Keratinocyte (primary cell): ENCODE measurements at regions not wholly inside any gene's neighbourhood (a gene's known extent, or its start where the extent isn't known, plus 50 kb on each side); places are given as distances from the start of the nearest gene placed in this dataset.
"Not testable (repeated sequence)": the region's sequence is repeated elsewhere in the genome, so short reads cannot be mapped to it uniquely, and the experiment has no call there.

Source experiments
- DNase-seq: peaks from one replicate; pipeline ENCODE4 v3.0.0-alpha.2; 2011; ENCODE audit warnings: low read depth, missing footprints, low spot score
- FAIRE-seq: peaks from 2 replicates; lab custom pipeline; 2011; peaks lifted over from hg19 to GRCh38; lab: Jason Lieb, UNC
- H2AFZ ChIP-seq: 2 replicates; pipeline ENCODE4 v1.6.0; 2012; ENCODE audit warnings: low read length, control low read depth, inconsistent platforms; ENCODE audit not compliant: control insufficient read depth
- H3K27ac ChIP-seq: 2 replicates; pipeline ENCODE4 v1.5.1; 2011; ENCODE audit warnings: low read length; ENCODE audit not compliant: control insufficient read depth, insufficient read depth
- H3K27me3 ChIP-seq: 3 replicates; pipeline ENCODE4 v1.6.0; 2011; ENCODE audit warnings: low read length; ENCODE audit not compliant: control insufficient read depth, insufficient read depth; ENCODE audit errors: extremely low read depth
- H3K36me3 ChIP-seq, 2 experiments: 2 replicates in 1 of 2; 3 replicates in 1 of 2; pipeline ENCODE4 v1.5.1; 2011; ENCODE audit warnings: low read length in 2 of 2, mild to moderate bottlenecking in 1 of 2; ENCODE audit not compliant: control insufficient read depth in 2 of 2, insufficient read depth in 2 of 2; ENCODE audit errors: extremely low read depth in 1 of 2
- H3K4me1 ChIP-seq: 3 replicates; pipeline ENCODE4 v1.5.1; 2011; ENCODE audit warnings: low read length; ENCODE audit not compliant: control insufficient read depth, insufficient read depth; ENCODE audit errors: extremely low read depth
- H3K4me2 ChIP-seq: 3 replicates; pipeline ENCODE4 v1.6.0; 2011; ENCODE audit warnings: low read depth, low read length; ENCODE audit not compliant: control insufficient read depth, insufficient read depth; ENCODE audit errors: extremely low read depth
- H3K4me3 ChIP-seq, 3 experiments: fragments of 200-600 bp in 1 of 3; sonication (generic) in 1 of 3; 2 replicates in 2 of 3; 3 replicates in 1 of 3; pipeline ENCODE4 v1.5.1; 2011 to 2016; ENCODE audit warnings: low read length in 3 of 3, mild to moderate bottlenecking in 3 of 3, control low read depth in 2 of 3, inconsistent platforms in 1 of 3, low read depth in 1 of 3, mixed read lengths in 1 of 3, mixed run types in 1 of 3, moderate library complexity in 1 of 3; ENCODE audit not compliant: control insufficient read depth in 2 of 3, insufficient read depth in 2 of 3; ENCODE audit errors: extremely low read depth in 1 of 3
- H3K79me2 ChIP-seq: 2 replicates; pipeline ENCODE4 v1.6.0; 2012; ENCODE audit warnings: low read length; ENCODE audit not compliant: control insufficient read depth, insufficient read depth
- H3K9ac ChIP-seq: 3 replicates; pipeline ENCODE4 v1.6.0; 2011; ENCODE audit warnings: low read length; ENCODE audit not compliant: control insufficient read depth, insufficient read depth; ENCODE audit errors: extremely low read depth
- H3K9me1 ChIP-seq: 3 replicates; pipeline ENCODE4 v1.6.0; 2011; ENCODE audit warnings: low read length; ENCODE audit not compliant: control insufficient read depth, insufficient read depth; ENCODE audit errors: extremely low read depth
- H3K9me3 ChIP-seq: 2 replicates; pipeline ENCODE4 v1.5.1; 2012; ENCODE audit warnings: low read depth, low read length; ENCODE audit not compliant: control insufficient read depth
- H4K20me1 ChIP-seq: 3 replicates; pipeline ENCODE4 v1.6.0; 2011; ENCODE audit warnings: low read length; ENCODE audit not compliant: control insufficient read depth, insufficient read depth; ENCODE audit errors: extremely low read depth
- CTCF ChIP-seq, 3 experiments: IDR thresholded peaks in 1 of 3; conservative IDR thresholded peaks in 1 of 3; optimal IDR thresholded peaks in 1 of 3; 2 replicates in 2 of 3; 3 replicates in 1 of 3; pipeline versions ENCODE3 to v1.5.1; 2011; ENCODE audit warnings: low read length in 3 of 3, mild to moderate bottlenecking in 3 of 3, moderate library complexity in 2 of 3, control low read depth in 1 of 3, inconsistent platforms in 1 of 3; ENCODE audit not compliant: insufficient read depth in 2 of 3; ENCODE audit errors: extremely low read depth in 1 of 3
- EZH2 ChIP-seq: IDR thresholded peaks from one replicate; pipeline ENCODE4 v1.6.1; 2012; ENCODE audit warnings: inconsistent platforms, mild to moderate bottlenecking, low read length, moderate library complexity
- dilution Hi-C: fragments of 300-500 bp; cut with MboI; formaldehyde crosslinking; loops from one replicate; pipeline ENCODE4 v1.7.0; 2020; ENCODE audit warnings: low sequenced_read_pairs; ENCODE audit not compliant: extremely low pct_ligation_motif_present

- H3K9ac ChIP-seq, H2AFZ ChIP-seq, H3K9me3 ChIP-seq, H3K27me3 ChIP-seq, dilution Hi-C loops, H3K79me2 ChIP-seq, DNase-seq, H3K4me3 ChIP-seq, H3K9me1 ChIP-seq, H3K4me1 ChIP-seq, H4K20me1 ChIP-seq, H3K36me3 ChIP-seq, H3K27ac ChIP-seq, FAIRE-seq, H3K4me2 ChIP-seq: not testable (repeated sequence)
Observed at GRCh38 chr6:58097251-58097650, 779.8 kb downstream of the PRIM2 start.

- Histone ChIP-seq H4K20me1 (no peaks in the 10 kb centered on the region), H3K4me2 (no peak overlapping the region), H3K9me3 (no peaks in the 10 kb centered on the region), H3K79me2 (no peaks in the 10 kb centered on the region), H3K36me3 (no peaks in the 10 kb centered on the region), H3K9ac (no peak overlapping the region), H2AFZ (no peak overlapping the region), H3K27ac (no peak overlapping the region), H3K4me1 (no peaks in the 10 kb centered on the region), H3K4me3 (no peak overlapping the region), H3K27me3 (no peaks in the 10 kb centered on the region), H3K9me1 (no peaks in the 10 kb centered on the region)
- FAIRE-seq = no peak
- TF ChIP-seq EZH2 = no peak
- TF ChIP-seq CTCF (optimal IDR thresholded peaks at IDR 0.05 in 1 of 3, IDR thresholded peaks at IDR 0.05 in 1 of 3, conservative IDR thresholded peaks at IDR 0.05 in 1 of 3; ENCODE audit: extremely low read depth in 1 of 3, insufficient read depth in 2 of 3, low read length in 3 of 3) = no peak
- DNase-seq = no peak
- dilution Hi-C loops = no loop called here
Observed at GRCh38 chr6:58113960-58114359, 796.5 kb downstream of the PRIM2 start.

DNA sequence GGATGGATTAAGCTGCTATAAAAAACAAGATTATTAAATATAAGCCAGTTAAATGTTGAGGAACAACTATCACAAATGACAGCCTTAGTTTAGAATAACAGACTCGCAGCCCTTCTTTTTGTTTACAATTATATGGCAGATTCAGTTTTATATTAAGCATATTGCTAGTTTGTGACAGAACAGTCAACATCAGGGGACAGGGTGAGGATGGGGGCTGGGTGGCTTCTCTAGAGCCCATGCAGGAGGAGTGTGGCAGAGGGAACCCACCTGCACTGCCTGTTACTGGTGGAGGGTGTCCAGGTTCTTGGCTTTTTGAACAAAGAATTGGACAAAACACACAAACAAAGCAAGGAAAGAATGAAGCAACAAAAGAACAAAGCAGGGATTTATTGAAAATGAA, 799.7 kb downstream of the PRIM2 start:
- FAIRE-seq, H4K20me1 ChIP-seq, H2AFZ ChIP-seq, DNase-seq, H3K4me2 ChIP-seq, H3K27me3 ChIP-seq, H3K9ac ChIP-seq, H3K4me1 ChIP-seq, dilution Hi-C loops, H3K36me3 ChIP-seq, H3K79me2 ChIP-seq, H3K9me1 ChIP-seq, H3K9me3 ChIP-seq, H3K27ac ChIP-seq, H3K4me3 ChIP-seq: not testable (repeated sequence)

- H3K4me3 ChIP-seq, H3K9me3 ChIP-seq, H3K36me3 ChIP-seq, H3K27ac ChIP-seq, FAIRE-seq, H3K27me3 ChIP-seq, dilution Hi-C loops, H3K79me2 ChIP-seq, H3K9me1 ChIP-seq, H3K9ac ChIP-seq, H3K4me1 ChIP-seq, H2AFZ ChIP-seq, DNase-seq, H3K4me2 ChIP-seq, H4K20me1 ChIP-seq: not testable (repeated sequence)
Observed at GRCh38 chr6:58121616-58122015, 804.2 kb downstream of the PRIM2 start.
